Right renal pelvis (tissue), 4 donors: ENCODE measurements at regions not wholly inside any gene's neighbourhood (a gene's known extent, or its start where the extent isn't known, plus 50 kb on each side); places are given as distances from the start of the nearest gene placed in this dataset.
A peak's percentile ranks its signal among the peaks of the same experiment; 100 is the strongest.

Source experiments
- DNase-seq, 4 donors: peaks; one replicate each; pipeline ENCODE4 v3.0.0-alpha.2; 2013; ENCODE audit warnings: low read depth in 4 of 4, low spot score in 3 of 4, missing footprints in 1 of 4

DNA sequence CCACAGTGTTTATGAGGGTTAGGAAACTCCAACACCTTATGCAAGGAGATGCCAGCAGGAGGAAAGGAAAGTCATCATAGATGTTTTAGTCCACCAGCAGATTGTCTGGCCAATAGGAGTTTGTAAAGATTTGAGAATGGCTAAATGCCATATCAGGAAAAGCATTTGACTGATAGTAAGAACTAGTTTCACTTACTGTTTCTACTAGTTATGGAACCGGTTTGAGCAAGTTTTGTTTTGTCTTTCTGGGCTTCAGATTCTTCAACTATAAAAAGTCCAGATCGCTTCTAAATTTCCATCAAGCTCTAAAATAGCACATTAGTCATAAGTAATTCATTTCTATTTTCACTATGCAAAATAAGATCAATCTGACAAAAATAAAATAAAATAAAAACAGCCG, 254.8 kb upstream of the TMCO5A start:
- DNase-seq, result no peak

DNA sequence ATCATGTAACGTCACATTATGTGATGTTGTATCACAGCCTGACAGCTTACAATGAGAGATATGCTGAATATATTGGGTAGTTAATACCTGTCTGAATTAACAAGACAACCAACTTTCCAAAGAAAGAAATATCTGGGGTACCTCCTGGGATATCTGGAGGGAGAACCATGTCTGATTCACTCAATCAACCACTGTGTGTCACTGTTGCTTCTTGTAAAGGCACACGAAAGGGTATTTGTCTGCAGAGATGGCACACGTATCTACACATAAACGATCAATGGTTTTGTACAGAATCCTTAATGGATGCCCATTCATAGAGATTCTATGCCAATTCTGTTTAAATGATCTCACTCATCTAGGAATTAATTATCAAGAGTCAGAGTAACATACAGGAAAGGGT, 252.1 kb upstream of the TMCO5A start:
- DNase-seq, result no peak

DNA sequence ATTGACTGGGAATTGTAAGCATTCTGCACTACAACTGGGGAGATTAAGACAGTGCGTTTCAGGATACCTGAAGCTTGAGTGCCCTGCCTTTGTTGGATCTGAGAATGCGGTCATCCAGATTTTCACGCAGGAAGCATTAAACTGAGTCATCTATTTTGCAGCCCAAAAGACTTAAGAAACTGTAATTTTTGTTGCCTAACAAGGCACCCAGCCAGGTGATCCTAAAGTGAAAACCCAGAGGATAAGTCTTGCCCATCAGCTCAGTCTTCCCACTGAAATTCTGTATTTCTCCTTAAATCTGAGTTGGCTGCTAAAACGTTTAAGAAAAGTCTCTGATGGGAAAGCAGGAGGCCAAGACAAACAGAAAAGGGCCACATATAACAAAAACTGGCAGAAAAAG, 242.5 kb upstream of the TMCO5A start:
- DNase-seq, result no peak

DNA sequence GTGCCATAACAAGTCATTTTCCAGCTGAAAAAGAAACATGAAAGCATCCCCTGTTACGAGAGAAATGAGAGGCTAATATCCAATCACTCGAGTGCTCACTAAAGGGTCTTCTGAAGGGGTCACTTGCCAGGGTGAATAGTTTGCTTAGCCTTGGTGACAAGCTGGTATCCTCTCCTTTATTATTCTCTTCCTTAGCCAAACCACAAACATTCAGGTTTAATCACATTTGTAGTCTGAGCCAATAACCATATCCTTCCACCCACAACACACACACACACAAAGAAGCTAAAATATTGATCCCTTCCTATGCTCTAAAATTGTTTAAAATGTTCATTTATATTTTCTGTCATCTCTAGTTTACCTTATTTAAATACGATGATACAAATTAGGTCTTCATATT, 240.5 kb upstream of the TMCO5A start:
- DNase-seq, result no peak

DNA sequence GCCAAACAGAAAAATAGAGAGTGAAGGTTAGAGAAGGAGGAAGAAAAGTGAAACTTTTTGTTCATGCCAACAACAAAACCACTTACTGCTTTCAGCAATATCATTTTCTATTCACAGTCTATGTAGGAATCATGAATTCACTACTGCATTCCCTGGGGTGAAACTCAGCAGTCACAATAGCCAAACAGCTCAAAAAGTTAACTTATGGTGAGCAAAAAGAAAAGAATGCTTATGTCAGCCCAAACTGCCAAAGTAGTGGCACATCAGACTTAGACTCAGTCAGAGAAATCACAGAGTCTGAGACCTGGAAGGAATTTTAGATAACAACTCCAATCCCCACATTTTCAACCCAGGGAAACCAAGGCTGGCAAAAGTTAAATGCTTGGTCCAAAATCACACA, 238.7 kb upstream of the TMCO5A start:
- DNase-seq, result no peak

DNA sequence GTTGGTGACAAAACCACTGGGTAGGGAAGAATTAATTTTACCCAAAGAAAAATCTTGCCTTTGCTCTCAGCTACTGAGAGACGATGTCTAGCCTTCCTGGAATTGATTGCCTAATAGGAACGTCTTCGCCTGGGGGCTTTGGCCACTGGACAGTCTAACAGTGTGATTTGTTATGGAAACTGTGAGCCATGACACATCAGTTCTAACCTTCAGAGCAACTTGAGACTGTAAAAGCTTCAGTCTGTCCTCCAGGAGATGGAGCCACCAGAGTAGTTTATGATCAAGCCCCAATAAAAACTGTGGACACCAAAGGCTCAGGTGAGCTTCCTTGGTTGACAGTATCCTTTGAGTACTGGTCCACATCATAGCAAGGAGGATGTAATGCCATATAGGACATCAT, 235.8 kb upstream of the TMCO5A start:
- no peak for DNase-seq

DNA sequence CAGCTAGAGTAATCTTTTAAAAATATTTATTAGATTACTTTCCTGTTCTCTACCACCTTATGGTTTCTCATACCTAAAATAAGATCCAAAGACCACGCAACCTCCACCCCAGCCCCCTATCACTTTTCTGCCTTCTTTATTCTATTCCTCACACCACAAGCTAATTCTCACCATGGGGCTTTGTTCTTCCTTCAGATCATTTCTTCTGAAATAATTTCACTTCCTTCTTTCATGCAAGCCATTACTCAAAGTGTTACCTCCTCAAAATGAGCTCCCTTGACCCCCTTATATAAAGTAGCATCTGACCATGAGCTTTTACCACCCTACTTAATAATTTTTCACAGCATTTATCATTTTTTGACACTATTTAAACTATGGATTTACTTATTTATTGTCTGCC, 233.2 kb upstream of the TMCO5A start:
- no peak for DNase-seq

DNA sequence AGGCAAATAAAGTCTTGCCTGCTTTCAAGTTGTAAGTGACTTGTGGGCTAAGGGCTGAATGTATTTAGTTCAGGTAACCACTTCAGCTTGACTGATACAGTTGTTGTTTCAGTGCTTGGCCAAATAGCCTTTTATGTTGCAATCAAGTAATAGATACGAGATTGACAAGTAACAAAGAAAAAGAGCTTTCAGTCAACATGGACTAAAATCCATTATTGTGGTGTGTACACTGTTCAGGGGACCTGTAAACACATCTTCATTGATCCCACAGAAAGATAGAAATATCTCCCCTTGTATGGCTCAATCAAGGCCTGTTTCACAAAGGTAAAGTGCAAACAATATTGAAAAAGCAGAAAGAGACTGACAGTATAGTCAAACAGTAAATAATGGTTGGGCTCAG, 224.8 kb upstream of the TMCO5A start:
- no peak for DNase-seq

DNA sequence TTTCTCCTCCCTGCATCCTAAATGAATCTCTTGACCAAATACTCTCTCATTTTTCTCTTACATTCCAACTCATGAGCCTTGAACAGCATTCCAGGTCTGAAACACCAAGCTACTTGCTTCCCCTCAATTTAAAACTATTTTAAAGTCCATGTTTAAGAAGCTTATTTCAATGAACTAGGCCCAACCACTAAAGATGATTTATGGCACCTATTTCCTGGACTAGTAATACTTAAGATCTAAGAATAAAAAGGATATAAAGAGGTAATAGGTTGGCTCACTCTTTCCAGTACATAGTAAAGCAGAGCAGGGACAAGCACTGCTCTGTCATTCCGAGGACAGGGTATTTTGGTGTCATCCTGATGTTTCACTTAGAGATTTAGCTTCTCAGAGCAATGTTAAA, 219.3 kb upstream of the TMCO5A start:
- DNase-seq, result no peak

DNA sequence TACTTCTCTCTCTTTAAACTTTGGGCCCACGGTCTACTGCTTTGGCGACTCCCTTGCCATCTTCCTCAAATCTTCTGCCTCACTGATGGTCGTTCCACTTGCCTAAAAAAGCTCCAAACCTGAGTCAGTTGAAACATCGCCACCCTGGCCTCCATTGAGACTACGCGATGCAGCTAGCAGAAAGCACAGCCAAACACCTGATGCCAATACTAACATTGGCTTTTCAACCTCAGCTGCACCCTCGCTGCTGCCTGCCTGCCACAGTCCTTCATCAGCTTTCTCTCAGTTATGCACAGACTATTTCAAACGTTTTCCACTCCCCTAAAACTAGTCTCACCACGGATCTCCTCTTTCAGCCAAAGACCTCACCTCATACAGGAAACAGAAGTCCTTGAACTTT, 214.2 kb upstream of the TMCO5A start:
- DNase-seq, result no peak

DNA sequence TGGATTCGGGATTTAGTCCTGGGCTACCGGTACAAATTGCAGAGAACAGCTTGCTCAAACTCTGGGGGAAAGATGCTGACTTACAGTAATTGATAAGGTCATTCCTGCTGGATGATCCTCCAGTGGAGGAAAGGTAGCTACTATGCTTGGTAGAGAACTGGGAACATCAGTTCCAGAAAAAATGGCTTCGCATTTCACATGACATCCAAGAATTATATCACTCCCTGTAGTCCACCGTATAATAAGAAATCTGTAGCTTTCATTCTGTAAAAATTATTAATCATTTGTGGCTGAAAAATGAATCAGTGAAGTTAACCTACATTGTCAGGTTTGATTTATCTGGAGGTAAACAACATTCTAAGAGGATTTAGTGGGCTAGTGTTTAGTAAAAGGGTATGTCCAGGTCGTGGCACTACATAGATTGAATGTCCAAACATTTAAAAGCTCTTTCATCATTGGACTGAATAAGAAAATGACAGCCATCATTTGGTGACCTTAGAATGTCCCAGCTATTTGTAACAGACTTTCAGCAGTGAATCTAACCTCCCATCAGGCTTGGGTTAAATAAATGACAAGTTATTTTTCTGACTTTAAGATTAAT, 203.2 kb upstream of the TMCO5A start:
- DNase-seq, result no peak

DNA sequence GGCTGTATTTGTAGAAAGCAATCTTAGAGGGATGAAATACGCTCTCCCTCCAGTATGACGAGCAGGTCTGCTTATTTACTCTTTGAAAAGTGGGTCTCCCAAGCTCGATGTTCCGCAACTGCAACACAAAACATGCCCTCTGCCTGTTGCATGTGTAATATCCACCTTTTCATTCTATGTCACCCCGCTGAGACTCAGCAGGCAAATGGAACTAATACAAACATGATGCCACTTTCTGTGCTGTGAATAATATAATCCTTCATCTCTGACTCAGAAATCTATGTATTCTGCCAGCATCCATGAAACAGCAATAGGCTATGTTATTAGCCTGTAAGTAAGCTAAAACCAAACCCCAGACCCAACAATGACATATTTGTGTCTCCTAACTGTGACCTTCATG, 200.8 kb upstream of the TMCO5A start:
- no peak for DNase-seq

DNA sequence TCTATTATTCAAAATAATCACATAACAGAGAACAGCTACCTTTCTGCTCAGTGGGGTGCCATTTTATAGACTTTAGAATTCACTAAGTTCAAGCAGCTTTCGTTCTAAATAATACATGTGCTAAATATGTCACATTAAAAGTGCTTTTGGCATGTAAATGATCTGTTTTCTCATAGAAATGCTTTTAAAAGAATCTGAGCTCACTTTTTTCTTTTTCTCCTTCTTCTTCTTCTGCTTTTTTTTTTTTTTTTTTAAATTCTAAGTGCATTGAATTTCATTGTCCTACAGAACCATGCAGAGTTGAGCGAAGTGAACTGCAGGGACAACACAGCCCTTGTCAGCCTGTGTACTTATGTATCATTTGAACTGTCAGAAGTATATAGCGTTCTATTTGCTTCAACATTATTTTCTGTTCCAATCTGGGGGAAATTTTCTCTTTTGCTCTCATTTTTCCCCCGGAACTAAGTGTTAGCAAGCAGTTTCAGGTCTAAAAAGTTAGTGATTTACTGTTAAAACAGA, 193.8 kb upstream of the TMCO5A start:
- no peak for DNase-seq

DNA sequence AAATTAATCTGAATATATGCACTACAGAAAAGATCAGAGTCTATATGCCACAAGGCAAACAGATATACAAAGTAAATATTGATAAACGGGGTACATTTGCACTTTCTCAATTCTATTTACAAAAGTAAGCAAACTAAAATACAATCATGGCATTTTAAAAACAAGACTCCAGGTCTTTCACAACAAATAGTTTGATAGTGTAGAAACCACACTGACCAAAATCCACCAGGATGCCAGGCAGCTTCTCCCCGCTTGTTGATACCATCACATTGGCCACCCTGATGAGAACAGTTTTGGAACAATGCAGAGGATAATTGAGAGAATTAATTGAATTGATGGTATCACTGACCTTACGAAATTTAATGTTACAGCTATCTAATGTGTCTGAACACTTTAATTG, 190.6 kb upstream of the TMCO5A start:
- no peak for DNase-seq

DNA sequence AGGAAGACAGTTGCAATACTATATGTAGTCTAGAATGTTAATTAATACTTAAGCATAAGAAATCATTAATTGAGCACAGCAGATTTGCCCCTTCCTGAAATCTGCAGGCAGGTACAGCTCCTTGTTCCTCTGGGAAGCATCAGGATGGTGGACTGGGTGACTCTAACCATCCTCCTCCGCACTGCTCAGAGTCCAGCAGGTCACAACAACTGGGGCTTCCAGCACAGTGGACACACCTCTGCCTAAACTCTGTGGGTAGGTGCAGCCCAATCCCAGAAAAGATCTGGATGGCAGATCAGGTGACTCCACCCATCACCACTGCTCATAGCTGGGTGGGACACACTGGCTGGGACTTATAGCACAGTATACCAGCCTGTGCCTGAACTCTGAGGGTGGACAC, 189.9 kb upstream of the TMCO5A start:
- no peak for DNase-seq

DNA sequence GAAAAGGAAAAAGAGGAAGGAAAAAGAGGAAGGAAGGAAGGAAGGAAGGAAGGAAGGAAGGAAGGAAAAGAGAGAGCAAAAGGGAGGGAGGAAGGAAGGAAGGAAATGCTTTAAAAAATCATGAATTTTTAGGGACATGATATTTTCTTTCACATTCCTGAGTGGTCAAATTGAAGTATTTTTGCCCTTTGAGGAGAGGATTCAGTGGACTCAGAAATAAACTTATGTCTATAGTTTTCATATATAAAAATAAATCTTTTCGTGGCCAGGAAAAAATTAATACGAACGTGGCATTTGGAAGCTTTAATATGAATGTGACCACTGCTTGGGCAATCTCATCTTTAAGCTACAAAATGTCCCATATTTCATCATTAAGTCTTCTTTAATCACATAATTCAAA, 183.0 kb upstream of the TMCO5A start:
- DNase-seq, result no peak

DNA sequence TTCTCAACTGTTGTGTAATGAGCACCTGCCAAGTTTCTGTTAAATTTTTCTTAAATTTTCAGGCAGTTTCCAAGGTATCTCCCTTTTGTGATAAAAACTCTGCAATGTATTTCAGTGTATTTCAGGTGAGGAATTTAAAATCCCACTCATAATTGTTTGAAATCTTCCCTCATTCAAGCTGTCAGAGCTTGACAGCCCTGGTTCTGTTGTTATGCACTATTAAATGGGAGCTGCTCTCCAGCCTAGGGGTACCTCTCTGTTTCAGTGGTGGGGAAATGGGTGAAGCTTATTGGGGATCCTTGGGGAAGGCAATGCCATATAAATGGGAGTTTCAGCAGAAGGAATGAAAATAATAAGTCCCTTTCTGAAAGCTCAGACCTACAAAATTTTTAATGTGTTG, 178.0 kb upstream of the TMCO5A start:
- no peak for DNase-seq

DNA sequence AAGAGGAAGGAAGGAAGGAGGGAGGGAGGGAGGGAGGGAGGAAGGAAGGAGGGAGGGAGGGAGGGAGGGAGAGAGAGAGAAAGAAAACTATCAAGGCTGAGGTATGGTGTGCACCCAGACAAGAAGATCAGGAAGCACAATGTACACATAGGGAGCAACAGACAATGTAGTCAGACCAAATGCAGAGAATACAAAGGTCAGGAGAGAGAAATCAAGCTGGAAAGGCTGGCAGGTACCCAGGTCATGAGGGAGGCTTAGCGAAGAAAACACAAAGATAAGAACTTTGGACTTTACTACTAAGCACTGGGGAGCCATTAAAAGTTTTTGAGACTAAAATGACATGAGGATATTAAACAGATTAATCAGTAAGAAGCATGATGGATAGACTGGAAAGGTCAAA, 176.0 kb upstream of the TMCO5A start:
- no peak for DNase-seq

DNA sequence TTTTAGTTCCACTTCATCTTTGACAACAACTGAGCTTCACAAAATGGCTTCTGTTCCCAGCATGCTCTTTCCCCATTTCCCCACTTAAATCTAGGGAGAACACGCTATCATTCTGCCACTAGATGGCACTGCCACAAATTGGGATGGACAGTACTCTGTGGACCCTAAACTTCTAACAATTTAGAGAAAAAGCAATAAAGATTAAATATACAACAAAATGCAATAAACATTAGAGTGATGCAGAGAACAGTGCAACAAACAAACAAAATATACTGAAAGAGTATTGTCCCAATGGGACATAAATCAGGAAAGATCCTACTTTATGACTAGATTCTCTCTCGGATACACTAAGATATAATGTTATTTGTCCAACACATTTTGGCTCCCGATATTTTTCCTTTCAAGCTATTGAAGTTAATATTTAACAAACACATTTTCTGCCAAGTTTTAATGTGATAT, 169.7 kb upstream of the TMCO5A start:
- DNase-seq, result peak in 2 of 4 donors; percentile 7

DNA sequence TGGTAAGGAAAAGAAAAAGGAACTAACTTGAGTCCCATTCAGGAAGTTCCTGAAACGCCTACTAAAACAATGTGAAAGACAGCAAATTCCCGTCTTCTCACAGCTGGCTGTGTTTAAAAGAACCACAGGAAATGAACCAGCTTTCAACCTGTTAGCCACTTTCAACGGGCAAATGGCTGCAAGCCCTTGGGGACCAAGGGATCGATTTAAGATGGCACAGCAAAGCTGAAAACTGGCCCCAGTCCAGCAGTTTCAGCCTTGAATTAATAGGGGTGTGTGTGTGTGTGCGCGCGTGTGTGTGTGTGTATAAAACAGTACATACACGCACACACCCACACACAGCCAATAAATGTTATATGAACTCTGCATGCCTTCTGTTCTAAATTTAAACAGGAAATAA, 168.7 kb upstream of the TMCO5A start:
- no peak for DNase-seq

DNA sequence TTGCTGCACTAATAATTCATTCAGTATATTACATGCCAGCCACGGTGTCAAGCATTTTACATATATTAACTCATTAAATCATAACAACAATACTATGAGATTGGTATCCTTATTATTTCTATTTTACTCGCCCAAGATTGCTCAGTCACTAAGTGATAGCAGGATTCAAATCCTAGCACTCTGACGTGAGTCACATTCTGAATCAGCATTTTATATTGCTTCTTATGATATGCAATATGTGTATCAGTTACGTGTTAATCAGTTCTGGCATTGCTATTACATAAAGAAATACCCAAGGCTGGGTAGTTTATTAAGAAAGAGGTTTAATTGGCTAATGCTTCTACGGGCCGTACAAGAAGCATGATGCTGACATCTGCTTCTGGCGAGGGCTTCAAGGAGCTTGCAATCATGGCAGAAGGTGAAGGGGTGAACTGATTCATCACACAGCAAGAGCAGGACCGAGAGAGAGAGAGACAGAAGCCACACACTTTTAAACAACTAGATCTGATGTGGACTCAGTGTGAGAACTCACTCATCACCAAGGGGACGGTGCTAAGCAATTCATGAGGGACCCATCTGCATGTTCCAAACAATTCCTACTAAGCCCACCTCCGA, 166.5 kb upstream of the TMCO5A start:
- DNase-seq, result no peak

DNA sequence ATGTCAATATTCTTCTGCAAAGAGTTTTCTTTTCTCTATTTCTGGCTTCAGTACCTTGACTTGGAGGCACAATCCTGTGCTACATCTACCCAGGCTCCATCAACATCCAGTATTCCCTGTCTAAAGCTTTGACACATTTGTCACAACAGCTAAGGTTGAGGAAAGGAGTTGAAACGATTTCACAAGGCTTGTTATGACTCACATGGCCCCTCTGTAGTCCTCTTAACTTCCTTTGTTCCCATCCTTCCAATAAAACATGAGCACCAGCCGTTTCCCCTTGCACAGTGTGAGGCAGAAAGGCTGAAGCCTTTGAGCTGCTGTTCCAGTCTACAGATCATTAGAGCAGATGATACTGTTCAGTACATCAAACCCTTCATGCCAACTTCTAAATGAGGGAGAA, 163.0 kb upstream of the TMCO5A start:
- DNase-seq, result no peak
